Naive thymus-derived CD4-positive, alpha-beta T cell (primary cell): ENCODE measurements at regions not wholly inside any gene's neighbourhood (a gene's known extent, or its start where the extent isn't known, plus 50 kb on each side); places are given as distances from the start of the nearest gene placed in this dataset.

Experiments used
- ATAC-seq: fragments of 150-1000 bp; cut with Tn5 transposase; 2 replicates; pipeline ENCODE4 v1.10.0; 2021; ENCODE audit warnings: mild to moderate bottlenecking, moderate library complexity
- CTCF ChIA-PET: fragments of 350-600 bp; sonication (Branson Sonifier 250); formaldehyde crosslinking; loops from one replicate; lab custom pipeline; 2021; ENCODE audit warnings: antibody characterized with exemption; lab: Charles Lee
- POLR2A ChIA-PET: fragments of 350-600 bp; sonication (Branson Sonifier 250); formaldehyde crosslinking; loops from one replicate; lab custom pipeline; 2021; ENCODE audit warnings: antibody characterized with exemption, inconsistent platforms; lab: Charles Lee
- DNase-seq, 9 donors: peaks; one replicate each; pipeline versions ENCODE4 v3.0.0 to v3.0.0-alpha.2; 2020 to 2022; ENCODE audit warnings: mixed read lengths in 1 of 9
- H3K27ac ChIP-seq: one replicate; pipeline ENCODE4 v1.7.0; 2013; ENCODE audit warnings: mild to moderate bottlenecking, low read depth, low read length, moderate library complexity
- H3K27me3 ChIP-seq, 2 donors: one replicate each; pipeline ENCODE4 v1.7.0; 2013; ENCODE audit warnings: low read length in 2 of 2, mild to moderate bottlenecking in 2 of 2, moderate library complexity in 2 of 2; ENCODE audit not compliant: control insufficient read depth in 2 of 2, insufficient read depth in 2 of 2
- H3K36me3 ChIP-seq, 3 experiments: 1 replicate in 2 of 3; 2 replicates in 1 of 3; pipeline ENCODE4 v1.7.0; 2013; ENCODE audit warnings: low read length in 3 of 3, mild to moderate bottlenecking in 3 of 3, moderate library complexity in 1 of 3; ENCODE audit not compliant: insufficient read depth in 3 of 3, control insufficient read depth in 2 of 3
- H3K4me1 ChIP-seq, 2 donors: one replicate each; pipeline ENCODE4 v1.7.0; 2013; ENCODE audit warnings: low read length in 2 of 2, mild to moderate bottlenecking in 2 of 2, moderate library complexity in 1 of 2; ENCODE audit not compliant: control insufficient read depth in 2 of 2, insufficient read depth in 2 of 2
- H3K4me3 ChIP-seq: 2 replicates; pipeline ENCODE4 v1.7.0; 2013; ENCODE audit warnings: mild to moderate bottlenecking, low read length
- H3K9me3 ChIP-seq, 3 experiments: 1 replicate in 2 of 3; 2 replicates in 1 of 3; pipeline ENCODE4 v1.7.0; 2013; ENCODE audit warnings: low read length in 3 of 3; ENCODE audit not compliant: control insufficient read depth in 2 of 3
- H3K27ac Mint-ChIP-seq, 9 donors: one replicate each; pipeline ENCODE4 v1.8.0; 2020 to 2022; ENCODE audit warnings: mixed read lengths in 9 of 9, mild to moderate bottlenecking in 8 of 9, moderate library complexity in 5 of 9, inconsistent platforms in 2 of 9
- H3K27me3 Mint-ChIP-seq, 5 donors: one replicate each; pipeline ENCODE4 v1.8.0; 2021 to 2022; ENCODE audit warnings: mixed read lengths in 5 of 5, mild to moderate bottlenecking in 1 of 5
- H3K36me3 Mint-ChIP-seq, 5 donors: one replicate each; pipeline ENCODE4 v1.8.0; 2020 to 2022; ENCODE audit warnings: mixed read lengths in 5 of 5, mild to moderate bottlenecking in 3 of 5, inconsistent platforms in 1 of 5
- H3K4me1 Mint-ChIP-seq, 7 donors: one replicate each; pipeline ENCODE4 v1.8.0; 2020 to 2022; ENCODE audit warnings: mixed read lengths in 7 of 7, mild to moderate bottlenecking in 3 of 7, inconsistent platforms in 1 of 7
- H3K4me3 Mint-ChIP-seq, 10 donors: one replicate each; pipeline ENCODE4 v1.8.0; 2020 to 2022; ENCODE audit warnings: mild to moderate bottlenecking in 10 of 10, mixed read lengths in 10 of 10, moderate library complexity in 6 of 10, inconsistent platforms in 2 of 10
- H3K9me3 Mint-ChIP-seq, 11 donors: one replicate each; pipeline ENCODE4 v1.8.0; 2020 to 2022; ENCODE audit warnings: mixed read lengths in 11 of 11, mild to moderate bottlenecking in 4 of 11, inconsistent platforms in 1 of 11, moderate library complexity in 1 of 11
- intact Hi-C, 2 donors: fragments of 100-400 bp; cut with micrococcal nuclease; formaldehyde crosslinking; loops; one replicate each; pipeline ENCODE4 v1.15.1; 2023

DNA sequence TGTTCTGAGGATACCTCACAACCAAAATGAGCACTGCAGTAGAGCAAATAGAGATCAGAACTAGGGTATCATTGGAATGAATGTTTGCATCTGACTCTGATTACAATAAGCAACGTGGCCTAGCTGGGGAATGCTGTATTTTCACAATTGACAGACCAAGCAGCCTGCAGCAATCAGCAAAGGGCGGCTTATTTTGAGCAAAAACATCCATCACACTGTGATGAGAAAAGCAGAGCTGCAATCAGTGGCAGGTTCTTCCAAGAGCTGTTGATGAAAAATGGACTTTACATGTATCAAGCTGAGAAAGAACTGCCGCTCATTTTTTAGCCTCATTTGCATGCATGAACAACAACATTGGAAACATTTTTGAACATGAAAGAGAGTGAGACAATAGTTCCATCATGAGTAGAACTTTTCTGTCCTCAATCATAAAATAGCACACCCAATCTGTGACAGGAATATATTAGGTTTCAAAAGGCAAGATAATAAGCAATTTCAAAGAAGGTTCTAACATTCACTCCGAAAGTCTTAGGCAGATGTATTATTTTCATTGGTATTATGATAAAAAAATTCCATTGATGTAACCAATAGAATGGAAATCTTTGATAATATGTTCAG, 249.7 kb upstream of the FBXO33 start:
- intact Hi-C loops: no loop called here
- Mint-ChIP-seq H3K27ac (peak overlapping the region in 1 of 9 donors; percentile 4), H3K4me1 (peaks cover 6 to 51% (median 35%) of the 10 kb centered on the region in 7 donors), H3K4me3 (peak overlapping the region in 3 of 10 donors; percentile 10 to 23 (median 17)), H3K36me3 (peaks cover 0 to 4% (median 0%) of the 10 kb centered on the region in 5 donors), H3K9me3 (peaks cover 0 to 8% (median 0%) of the 10 kb centered on the region in 11 donors), H3K27me3 (no peaks in the 10 kb centered on the region)
- Histone ChIP-seq H3K27me3 (no peaks in the 10 kb centered on the region), H3K36me3 (no peaks in the 10 kb centered on the region), H3K27ac (no peak overlapping the region), H3K9me3 (no peaks in the 10 kb centered on the region), H3K4me3 (no peak overlapping the region), H3K4me1 (no peaks in the 10 kb centered on the region)
- ChIA-PET POLR2A (no interaction called here), CTCF (no interaction called here)
- DNase-seq (no peak), ATAC-seq (no peak)

DNA sequence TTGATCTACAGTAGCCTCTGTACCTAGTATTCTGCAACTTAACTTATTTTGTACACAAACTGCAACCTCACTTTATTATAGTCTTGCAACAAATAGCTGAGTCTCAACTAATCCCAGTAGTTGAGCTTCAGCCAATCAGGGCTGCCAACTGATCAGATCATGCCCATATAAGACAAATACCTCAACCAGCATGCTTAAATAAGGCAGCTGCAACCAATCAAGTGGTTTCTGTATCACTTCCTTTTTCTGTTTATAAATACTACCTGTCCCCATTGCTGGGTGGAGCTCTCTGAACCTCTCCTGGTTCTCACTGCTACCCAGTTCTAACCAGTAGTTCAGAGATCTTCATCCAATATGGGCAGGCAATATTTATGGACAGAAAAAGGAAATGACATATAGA, 248.5 kb upstream of the FBXO33 start:
- no peaks in the 10 kb centered on the region for H3K27me3 Mint-ChIP-seq
- H3K4me3 ChIP-seq: no peak overlapping the region
- H3K27ac Mint-ChIP-seq: no peak overlapping the region
- H3K36me3 Mint-ChIP-seq: peaks cover 0 to 4% (median 0%) of the 10 kb centered on the region in 5 donors
- H3K36me3 ChIP-seq: no peaks in the 10 kb centered on the region
- peaks cover 0 to 7% (median 0%) of the 10 kb centered on the region in 11 donors for H3K9me3 Mint-ChIP-seq
- peaks cover 6 to 47% (median 35%) of the 10 kb centered on the region in 7 donors for H3K4me1 Mint-ChIP-seq
- ChIA-PET POLR2A (no interaction called here), CTCF (interaction anchor here (0.6 kb wide), 1 partner anchor 101 kb away, joined by 3 read pairs; no protein-coding TSS in a partner anchor)
- intact Hi-C loops: no loop called here
- no peaks in the 10 kb centered on the region for H3K9me3 ChIP-seq
- ATAC-seq: no peak
- H3K27ac ChIP-seq: no peak overlapping the region
- H3K4me3 Mint-ChIP-seq: no peak overlapping the region
- H3K4me1 ChIP-seq: no peaks in the 10 kb centered on the region
- no peaks in the 10 kb centered on the region for H3K27me3 ChIP-seq
- DNase-seq: no peak

DNA sequence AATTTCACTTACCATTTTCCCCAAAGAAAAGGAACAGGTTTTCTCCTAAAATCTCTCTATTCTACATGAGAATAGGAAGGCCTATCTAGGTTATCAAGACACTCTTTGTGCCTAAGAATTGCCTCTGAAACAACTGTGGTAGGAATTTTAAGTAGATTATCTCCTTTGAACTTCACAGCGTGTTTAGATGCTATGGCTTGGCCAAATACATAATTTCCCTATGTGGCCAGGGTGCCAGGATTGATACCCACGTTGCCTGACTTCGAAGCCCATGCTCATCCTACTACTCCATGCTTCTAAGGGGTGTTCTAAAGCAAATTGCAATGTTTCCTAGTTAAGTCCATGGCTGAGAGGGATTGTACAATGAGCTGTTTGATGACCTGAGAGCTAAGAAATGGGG, 241.5 kb upstream of the FBXO33 start:
- Mint-ChIP-seq H3K4me1 (peaks cover under 1 to 20% (median 19%) of the 10 kb centered on the region in 7 donors), H3K9me3 (peaks cover 0 to 12% (median 3%) of the 10 kb centered on the region in 11 donors), H3K27ac (no peak overlapping the region), H3K27me3 (no peaks in the 10 kb centered on the region), H3K36me3 (no peaks in the 10 kb centered on the region), H3K4me3 (no peak overlapping the region)
- ATAC-seq (no peak), DNase-seq (no peak)
- Histone ChIP-seq H3K36me3 (no peaks in the 10 kb centered on the region), H3K4me1 (peaks cover 0 to 6% of the 10 kb centered on the region in 2 donors), H3K9me3 (no peaks in the 10 kb centered on the region), H3K27me3 (no peaks in the 10 kb centered on the region), H3K4me3 (no peak overlapping the region), H3K27ac (no peak overlapping the region)
- ChIA-PET CTCF (no interaction called here), POLR2A (no interaction called here)
- intact Hi-C loops: no loop called here

DNA sequence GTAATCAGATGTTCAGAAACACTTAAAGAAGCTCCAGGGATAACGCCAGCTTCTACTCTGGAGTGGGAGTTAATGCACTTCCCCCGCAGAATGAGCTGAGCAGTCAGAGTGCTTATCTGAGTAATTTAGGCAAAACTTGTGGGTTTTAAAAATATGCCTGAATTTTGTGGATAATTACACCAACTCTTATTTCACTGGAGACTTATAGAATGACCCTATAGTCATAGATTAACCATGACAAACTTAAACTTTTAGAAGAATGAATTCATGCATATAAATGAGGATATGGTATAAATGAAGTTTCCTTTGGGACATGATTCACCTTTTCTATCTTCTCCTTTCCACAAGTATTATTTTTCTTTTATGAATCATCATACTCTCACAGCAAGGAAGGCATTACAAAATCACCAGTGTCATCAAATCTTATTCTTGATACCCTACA, 241.1 kb upstream of the FBXO33 start:
- Histone ChIP-seq H3K27me3 (no peaks in the 10 kb centered on the region), H3K4me3 (no peak overlapping the region), H3K9me3 (no peaks in the 10 kb centered on the region), H3K36me3 (no peaks in the 10 kb centered on the region), H3K27ac (no peak overlapping the region), H3K4me1 (peaks cover 0 to 6% of the 10 kb centered on the region in 2 donors)
- POLR2A ChIA-PET: no interaction called here
- DNase-seq (no peak), ATAC-seq (no peak)
- Mint-ChIP-seq H3K4me3 (no peak overlapping the region), H3K36me3 (no peaks in the 10 kb centered on the region), H3K9me3 (peaks cover 0 to 17% (median 4%) of the 10 kb centered on the region in 11 donors), H3K27ac (no peak overlapping the region), H3K27me3 (no peaks in the 10 kb centered on the region), H3K4me1 (peaks cover 5 to 24% (median 23%) of the 10 kb centered on the region in 7 donors)
- intact Hi-C loops: no loop called here
- CTCF ChIA-PET: no interaction called here

DNA sequence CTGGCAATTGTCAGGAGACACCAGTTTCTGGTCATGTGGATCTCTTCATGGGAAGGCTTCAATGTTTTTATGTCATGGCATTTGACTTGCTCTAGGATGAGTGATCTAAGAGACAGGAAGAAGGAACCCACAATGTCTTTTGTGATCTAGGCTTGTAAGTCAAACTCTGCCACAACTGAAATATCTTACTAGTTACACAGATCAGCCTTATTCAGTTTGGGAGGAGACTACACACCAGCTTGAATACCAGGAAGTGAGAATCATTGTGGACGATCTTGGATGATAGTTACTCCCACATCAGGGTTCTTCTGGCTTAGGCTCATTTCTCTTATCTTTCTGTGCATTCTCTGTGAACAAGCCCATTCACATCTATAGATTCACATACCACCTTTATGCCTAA, 236.2 kb upstream of the FBXO33 start:
- peaks cover 6 to 38% (median 26%) of the 10 kb centered on the region in 7 donors for H3K4me1 Mint-ChIP-seq
- H3K27me3 Mint-ChIP-seq: no peaks in the 10 kb centered on the region
- Histone ChIP-seq H3K4me1 (peaks cover 0 to 6% of the 10 kb centered on the region in 2 donors), H3K27ac (no peak overlapping the region), H3K4me3 (no peak overlapping the region), H3K36me3 (no peaks in the 10 kb centered on the region), H3K27me3 (no peaks in the 10 kb centered on the region), H3K9me3 (no peaks in the 10 kb centered on the region)
- no peaks in the 10 kb centered on the region for H3K36me3 Mint-ChIP-seq
- peak in 3 of 9 donors; percentile 4 to 23 (median 9) for DNase-seq
- CTCF ChIA-PET: no interaction called here
- H3K4me3 Mint-ChIP-seq: peak overlapping the region in 5 of 10 donors; percentile 12 to 46 (median 42)
- H3K9me3 Mint-ChIP-seq: peaks cover 0 to 39% (median 7%) of the 10 kb centered on the region in 11 donors
- ATAC-seq: peak; percentile 36
- POLR2A ChIA-PET: no interaction called here
- intact Hi-C loops: no loop called here
- H3K27ac Mint-ChIP-seq: peak overlapping the region in 7 of 9 donors; percentile 5 to 90 (median 39)

DNA sequence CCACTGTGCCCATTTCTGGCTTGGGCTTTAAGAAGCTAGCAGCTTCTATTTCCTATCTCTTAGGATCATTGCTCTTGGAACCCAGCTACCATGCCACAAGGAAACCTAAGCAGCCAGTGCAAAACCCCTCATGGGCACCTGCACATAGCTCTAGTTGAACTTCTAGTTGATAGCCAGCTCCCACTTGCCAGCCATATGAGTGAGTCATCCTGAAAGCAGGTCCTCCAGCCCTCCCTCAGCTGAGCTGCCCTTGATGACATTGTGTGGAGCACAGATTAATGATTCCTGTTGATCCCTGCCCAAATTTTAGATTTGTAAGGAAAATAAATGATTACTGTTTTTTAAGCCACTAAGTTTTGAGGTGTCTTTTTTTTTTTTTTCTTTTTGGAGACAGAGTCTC, 234.2 kb upstream of the FBXO33 start:
- CTCF ChIA-PET: no interaction called here

DNA sequence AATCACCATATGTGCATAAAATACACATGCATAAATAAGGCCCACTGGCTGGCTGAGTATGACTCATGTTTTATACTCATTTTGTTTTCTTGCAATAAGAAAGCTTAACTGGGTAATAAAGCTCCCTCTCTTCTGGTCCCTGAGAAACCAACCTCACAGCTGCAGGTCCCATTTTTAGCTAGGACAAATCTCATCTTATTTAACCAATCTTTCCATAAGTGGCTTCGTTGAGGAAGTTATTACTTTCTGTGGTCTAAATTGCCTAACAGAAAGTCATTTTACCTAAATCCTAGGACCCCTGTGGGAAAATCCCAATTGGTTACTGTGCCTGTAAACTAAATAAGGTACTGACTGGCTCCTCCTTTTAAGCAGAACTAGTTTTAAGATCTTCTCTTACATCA, 232.8 kb upstream of the FBXO33 start:
- Mint-ChIP-seq H3K27ac (peak overlapping the region in 1 of 9 donors; percentile 70), H3K4me3 (no peak overlapping the region), H3K27me3 (no peaks in the 10 kb centered on the region), H3K36me3 (peaks cover 0 to 1% (median 0%) of the 10 kb centered on the region in 5 donors), H3K4me1 (peaks cover 6 to 29% (median 20%) of the 10 kb centered on the region in 7 donors), H3K9me3 (peaks cover 0 to 43% (median 11%) of the 10 kb centered on the region in 11 donors)
- ChIA-PET POLR2A (no interaction called here), CTCF (no interaction called here)
- no peaks in the 10 kb centered on the region for H3K27me3 ChIP-seq
- no peak overlapping the region for H3K27ac ChIP-seq
- intact Hi-C loops: no loop called here
- no peaks in the 10 kb centered on the region for H3K9me3 ChIP-seq
- DNase-seq (no peak), ATAC-seq (no peak)
- no peak overlapping the region for H3K4me3 ChIP-seq
- no peaks in the 10 kb centered on the region for H3K36me3 ChIP-seq
- H3K4me1 ChIP-seq: peaks cover 0 to 6% of the 10 kb centered on the region in 2 donors

More for the DNA sequence above, 234.2 kb upstream of the FBXO33 start:
- H3K4me1 Mint-ChIP-seq: peaks cover 6 to 38% (median 26%) of the 10 kb centered on the region in 7 donors
- Histone ChIP-seq H3K9me3 (no peaks in the 10 kb centered on the region), H3K4me1 (peaks cover 0 to 6% of the 10 kb centered on the region in 2 donors), H3K4me3 (no peak overlapping the region), H3K36me3 (no peaks in the 10 kb centered on the region), H3K27me3 (no peaks in the 10 kb centered on the region), H3K27ac (no peak overlapping the region)
- H3K27ac Mint-ChIP-seq: peak overlapping the region in 1 of 9 donors; percentile 52
- no peaks in the 10 kb centered on the region for H3K27me3 Mint-ChIP-seq
- ATAC-seq (no peak), DNase-seq (no peak)
- peaks cover 0 to 1% (median 0%) of the 10 kb centered on the region in 5 donors for H3K36me3 Mint-ChIP-seq
- peaks cover 0 to 53% (median 11%) of the 10 kb centered on the region in 11 donors for H3K9me3 Mint-ChIP-seq
- intact Hi-C loops: no loop called here
- H3K4me3 Mint-ChIP-seq: no peak overlapping the region
- POLR2A ChIA-PET: no interaction called here
